GM12878 (cell line): ENCODE measurements at regions not wholly inside any gene's neighbourhood (a gene's known extent, or its start where the extent isn't known, plus 50 kb on each side); places are given as distances from the start of the nearest gene placed in this dataset.

Experiments
- ATAC-seq: fragments of 200-7000 bp; cut with Tn5 transposase; 3 replicates; pipeline ENCODE4 v1.9.1; 2020; ENCODE audit warnings: mild to moderate bottlenecking, moderate library complexity
- BruUV-seq: library from RNA; stranded (reverse); fragments of 400-500 nt; replicated peaks from 2 replicates; lab custom pipeline; 2021; lab: Mats Ljungman, UMichigan
- CTCF ChIA-PET: fragments of 300-600 bp; sonication (Branson Sonifier 250); formaldehyde crosslinking; extraction: SDS; loops from one replicate; lab custom pipeline; 2021; ENCODE audit warnings: inconsistent platforms; lab: Yijun Ruan, JAX
- POLR2A ChIA-PET: fragments of 350-600 bp; formaldehyde crosslinking; extraction: SDS; loops from one replicate; lab custom pipeline; 2021; ENCODE audit warnings: inconsistent platforms; lab: Charles Lee
- RAD21 ChIA-PET: fragments of 300-600 bp; sonication (Branson Sonifier 250); formaldehyde crosslinking; loops from one replicate; lab custom pipeline; 2023; ENCODE audit warnings: antibody characterized with exemption; ENCODE audit not compliant: unreplicated experiment; lab: Charles Lee
- SMC1A ChIA-PET: fragments of 300-600 bp; sonication (Branson Sonifier 250); formaldehyde crosslinking; loops from one replicate; lab custom pipeline; 2023; ENCODE audit not compliant: unreplicated experiment, uncharacterized antibody; lab: Charles Lee
- DNase-seq: peaks from one replicate; pipeline ENCODE4 v3.0.0-alpha.2; 2011; ENCODE audit warnings: low read depth, low spot score
- FAIRE-seq: peaks from 3 replicates; lab custom pipeline; 2011; peaks lifted over from hg19 to GRCh38; lab: Jason Lieb, UNC
- H2AFZ ChIP-seq: 2 replicates; pipeline ENCODE4 v1.6.0; 2011; ENCODE audit warnings: low read depth, low read length, control low read depth; ENCODE audit not compliant: control insufficient read depth
- H3K27ac ChIP-seq: 2 replicates; pipeline ENCODE4 v1.5.1; 2011; ENCODE audit warnings: control low read depth; ENCODE audit not compliant: control insufficient read depth, insufficient read depth
- H3K27me3 ChIP-seq, 2 experiments: replicated peaks in 1 of 2; 2 replicates each; pipeline versions ENCODE4 v1.6.0 to v1.6.1; 2011; ENCODE audit warnings: low read length in 1 of 2; ENCODE audit not compliant: control insufficient read depth in 2 of 2, insufficient read depth in 2 of 2
- H3K36me3 ChIP-seq, 2 experiments: 2 replicates each; pipeline ENCODE4 v1.5.1; 2011; ENCODE audit warnings: low read length in 1 of 2; ENCODE audit not compliant: control insufficient read depth in 2 of 2, insufficient read depth in 2 of 2
- H3K4me1 ChIP-seq: 2 replicates; pipeline ENCODE4 v1.6.1; 2011; ENCODE audit warnings: mild to moderate bottlenecking, low read length, moderate library complexity, mixed read lengths; ENCODE audit not compliant: control insufficient read depth, insufficient read depth
- H3K4me2 ChIP-seq: 2 replicates; pipeline ENCODE4 v1.6.0; 2011; ENCODE audit warnings: control low read depth; ENCODE audit not compliant: control insufficient read depth, insufficient read depth
- H3K4me3 ChIP-seq: fragments of 200-600 bp; sonication (generic); 2 replicates; pipeline ENCODE4 v1.5.1; 2016
- H3K79me2 ChIP-seq: 2 replicates; pipeline ENCODE4 v1.6.0; 2011; ENCODE audit warnings: low read length; ENCODE audit not compliant: control insufficient read depth, insufficient read depth
- H3K9ac ChIP-seq: 2 replicates; pipeline ENCODE4 v1.8.0; 2011; ENCODE audit warnings: low read length, control low read depth, mixed read lengths; ENCODE audit not compliant: control insufficient read depth, insufficient read depth
- H3K9me3 ChIP-seq: replicated peaks from 3 replicates; pipeline ENCODE4 v1.5.1; 2011; ENCODE audit warnings: mild to moderate bottlenecking, low read length; ENCODE audit not compliant: control insufficient read depth, insufficient read depth
- H4K20me1 ChIP-seq: 2 replicates; pipeline ENCODE4 v1.6.0; 2011; ENCODE audit not compliant: control insufficient read depth, insufficient read depth
- ESRRA ChIP-seq: IDR thresholded peaks from 2 replicates; pipeline ENCODE4 v1.6.1; 2012; ENCODE audit warnings: mild to moderate bottlenecking, low read length, improper control_type of control experiment
- POLR2A ChIP-seq: IDR thresholded peaks from 2 replicates; pipeline ENCODE4 v1.6.1; 2011; ENCODE audit warnings: low read depth, mild to moderate bottlenecking, low read length
- YY1 ChIP-seq: IDR thresholded peaks from 2 replicates; pipeline ENCODE4 v1.6.1; 2011; ENCODE audit warnings: low read depth, mild to moderate bottlenecking, low read length
- WGBS: methylation state at CpG from one replicate; pipeline ENCODE4 v1.1.6; 2016; ENCODE audit warnings: low lambda C conversion rate; ENCODE audit not compliant: insufficient replicate concordance, insufficient coverage; ENCODE audit errors: missing lambda C conversion rate; 5-methylcytosine and 5-hydroxymethylcytosine counted together
- in situ Hi-C: fragments of 300-500 bp; cut with MboI; formaldehyde crosslinking; loops from 9 replicates; pipeline ENCODE4 v1.14.3; 2018; ENCODE audit warnings: mixed read lengths
- intact Hi-C: fragments of 100-400 bp; cut with micrococcal nuclease; formaldehyde crosslinking; loops from one replicate; pipeline ENCODE4 v1.14.2; 2022; ENCODE audit not compliant: unreplicated experiment
- TF ChIP-seq, protein P1 (sequence below): fragments of 450-650 bp; formaldehyde crosslinking; IDR thresholded peaks from 2 replicates; pipeline ENCODE4 v1.4.0; 2020; ENCODE audit warnings: mild to moderate bottlenecking, moderate library complexity
- TF ChIP-seq, protein P2 (sequence below): fragments of 450-650 bp; IDR thresholded peaks from 2 replicates; pipeline ENCODE4 v1.6.1; 2017; ENCODE audit warnings: mild to moderate bottlenecking
- TF ChIP-seq, protein P3 (sequence below): fragments of 450-650 bp; IDR thresholded peaks from 2 replicates; pipeline ENCODE4 v1.6.1; 2017; ENCODE audit warnings: mild to moderate bottlenecking, moderate library complexity
- TF ChIP-seq, protein P4 (sequence below): IDR thresholded peaks from 2 replicates; pipeline ENCODE4 v1.6.1; 2011; ENCODE audit warnings: borderline replicate concordance, low read depth, mild to moderate bottlenecking, moderate library complexity, low read length; ENCODE audit not compliant: insufficient read depth, poor library complexity, severe bottlenecking
- TF ChIP-seq, protein P5 (sequence below): fragments of 450-650 bp; IDR thresholded peaks from 2 replicates; pipeline ENCODE4 v1.6.1; 2018; ENCODE audit warnings: borderline replicate concordance, mild to moderate bottlenecking; ENCODE audit not compliant: partially characterized antibody

DNA sequence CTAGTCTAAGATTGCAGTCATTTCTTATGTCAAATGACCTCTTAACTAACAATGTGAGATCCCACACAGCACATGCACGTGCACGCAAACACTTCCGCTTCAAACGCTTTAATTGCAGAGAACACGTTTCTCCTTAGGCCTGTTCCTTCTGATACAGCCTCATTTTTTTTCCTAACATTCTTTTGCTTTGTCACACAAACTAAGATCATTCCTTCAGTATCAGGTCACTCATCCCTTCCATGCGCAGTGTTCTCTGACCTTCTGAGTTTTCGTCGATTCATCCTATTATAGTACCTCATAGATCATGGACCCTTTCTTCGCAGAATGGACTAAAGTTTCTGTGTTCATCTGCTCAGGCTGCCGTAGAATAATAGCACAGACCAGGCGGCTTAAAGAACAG lies 327.1 kb upstream of the CDH19 start:
- no peak overlapping the region for H3K4me3 ChIP-seq
- 49% methylated on average over 11 of the region's 11 CpGs for WGBS
- no peaks in the 10 kb centered on the region for H3K36me3 ChIP-seq
- intact Hi-C loops: no loop called here
- ChIA-PET POLR2A (no interaction called here), SMC1A (no interaction called here), CTCF (no interaction called here)
- no peaks in the 10 kb centered on the region for H3K4me1 ChIP-seq
- no peak for DNase-seq
- H3K79me2 ChIP-seq: no peaks in the 10 kb centered on the region
- H4K20me1 ChIP-seq: no peaks in the 10 kb centered on the region
- H2AFZ ChIP-seq: no peak overlapping the region
- H3K27me3 ChIP-seq: no peaks in the 10 kb centered on the region
- TF ChIP-seq, protein P1, sequence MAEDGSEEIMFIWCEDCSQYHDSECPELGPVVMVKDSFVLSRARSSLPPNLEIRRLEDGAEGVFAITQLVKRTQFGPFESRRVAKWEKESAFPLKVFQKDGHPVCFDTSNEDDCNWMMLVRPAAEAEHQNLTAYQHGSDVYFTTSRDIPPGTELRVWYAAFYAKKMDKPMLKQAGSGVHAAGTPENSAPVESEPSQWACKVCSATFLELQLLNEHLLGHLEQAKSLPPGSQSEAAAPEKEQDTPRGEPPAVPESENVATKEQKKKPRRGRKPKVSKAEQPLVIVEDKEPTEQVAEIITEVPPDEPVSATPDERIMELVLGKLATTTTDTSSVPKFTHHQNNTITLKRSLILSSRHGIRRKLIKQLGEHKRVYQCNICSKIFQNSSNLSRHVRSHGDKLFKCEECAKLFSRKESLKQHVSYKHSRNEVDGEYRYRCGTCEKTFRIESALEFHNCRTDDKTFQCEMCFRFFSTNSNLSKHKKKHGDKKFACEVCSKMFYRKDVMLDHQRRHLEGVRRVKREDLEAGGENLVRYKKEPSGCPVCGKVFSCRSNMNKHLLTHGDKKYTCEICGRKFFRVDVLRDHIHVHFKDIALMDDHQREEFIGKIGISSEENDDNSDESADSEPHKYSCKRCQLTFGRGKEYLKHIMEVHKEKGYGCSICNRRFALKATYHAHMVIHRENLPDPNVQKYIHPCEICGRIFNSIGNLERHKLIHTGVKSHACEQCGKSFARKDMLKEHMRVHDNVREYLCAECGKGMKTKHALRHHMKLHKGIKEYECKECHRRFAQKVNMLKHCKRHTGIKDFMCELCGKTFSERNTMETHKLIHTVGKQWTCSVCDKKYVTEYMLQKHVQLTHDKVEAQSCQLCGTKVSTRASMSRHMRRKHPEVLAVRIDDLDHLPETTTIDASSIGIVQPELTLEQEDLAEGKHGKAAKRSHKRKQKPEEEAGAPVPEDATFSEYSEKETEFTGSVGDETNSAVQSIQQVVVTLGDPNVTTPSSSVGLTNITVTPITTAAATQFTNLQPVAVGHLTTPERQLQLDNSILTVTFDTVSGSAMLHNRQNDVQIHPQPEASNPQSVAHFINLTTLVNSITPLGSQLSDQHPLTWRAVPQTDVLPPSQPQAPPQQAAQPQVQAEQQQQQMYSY: no peak
- no peak for TF ChIP-seq YY1
- TF ChIP-seq, protein P2, sequence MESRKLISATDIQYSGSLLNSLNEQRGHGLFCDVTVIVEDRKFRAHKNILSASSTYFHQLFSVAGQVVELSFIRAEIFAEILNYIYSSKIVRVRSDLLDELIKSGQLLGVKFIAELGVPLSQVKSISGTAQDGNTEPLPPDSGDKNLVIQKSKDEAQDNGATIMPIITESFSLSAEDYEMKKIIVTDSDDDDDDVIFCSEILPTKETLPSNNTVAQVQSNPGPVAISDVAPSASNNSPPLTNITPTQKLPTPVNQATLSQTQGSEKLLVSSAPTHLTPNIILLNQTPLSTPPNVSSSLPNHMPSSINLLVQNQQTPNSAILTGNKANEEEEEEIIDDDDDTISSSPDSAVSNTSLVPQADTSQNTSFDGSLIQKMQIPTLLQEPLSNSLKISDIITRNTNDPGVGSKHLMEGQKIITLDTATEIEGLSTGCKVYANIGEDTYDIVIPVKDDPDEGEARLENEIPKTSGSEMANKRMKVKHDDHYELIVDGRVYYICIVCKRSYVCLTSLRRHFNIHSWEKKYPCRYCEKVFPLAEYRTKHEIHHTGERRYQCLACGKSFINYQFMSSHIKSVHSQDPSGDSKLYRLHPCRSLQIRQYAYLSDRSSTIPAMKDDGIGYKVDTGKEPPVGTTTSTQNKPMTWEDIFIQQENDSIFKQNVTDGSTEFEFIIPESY: no peak
- TF ChIP-seq, protein P3, sequence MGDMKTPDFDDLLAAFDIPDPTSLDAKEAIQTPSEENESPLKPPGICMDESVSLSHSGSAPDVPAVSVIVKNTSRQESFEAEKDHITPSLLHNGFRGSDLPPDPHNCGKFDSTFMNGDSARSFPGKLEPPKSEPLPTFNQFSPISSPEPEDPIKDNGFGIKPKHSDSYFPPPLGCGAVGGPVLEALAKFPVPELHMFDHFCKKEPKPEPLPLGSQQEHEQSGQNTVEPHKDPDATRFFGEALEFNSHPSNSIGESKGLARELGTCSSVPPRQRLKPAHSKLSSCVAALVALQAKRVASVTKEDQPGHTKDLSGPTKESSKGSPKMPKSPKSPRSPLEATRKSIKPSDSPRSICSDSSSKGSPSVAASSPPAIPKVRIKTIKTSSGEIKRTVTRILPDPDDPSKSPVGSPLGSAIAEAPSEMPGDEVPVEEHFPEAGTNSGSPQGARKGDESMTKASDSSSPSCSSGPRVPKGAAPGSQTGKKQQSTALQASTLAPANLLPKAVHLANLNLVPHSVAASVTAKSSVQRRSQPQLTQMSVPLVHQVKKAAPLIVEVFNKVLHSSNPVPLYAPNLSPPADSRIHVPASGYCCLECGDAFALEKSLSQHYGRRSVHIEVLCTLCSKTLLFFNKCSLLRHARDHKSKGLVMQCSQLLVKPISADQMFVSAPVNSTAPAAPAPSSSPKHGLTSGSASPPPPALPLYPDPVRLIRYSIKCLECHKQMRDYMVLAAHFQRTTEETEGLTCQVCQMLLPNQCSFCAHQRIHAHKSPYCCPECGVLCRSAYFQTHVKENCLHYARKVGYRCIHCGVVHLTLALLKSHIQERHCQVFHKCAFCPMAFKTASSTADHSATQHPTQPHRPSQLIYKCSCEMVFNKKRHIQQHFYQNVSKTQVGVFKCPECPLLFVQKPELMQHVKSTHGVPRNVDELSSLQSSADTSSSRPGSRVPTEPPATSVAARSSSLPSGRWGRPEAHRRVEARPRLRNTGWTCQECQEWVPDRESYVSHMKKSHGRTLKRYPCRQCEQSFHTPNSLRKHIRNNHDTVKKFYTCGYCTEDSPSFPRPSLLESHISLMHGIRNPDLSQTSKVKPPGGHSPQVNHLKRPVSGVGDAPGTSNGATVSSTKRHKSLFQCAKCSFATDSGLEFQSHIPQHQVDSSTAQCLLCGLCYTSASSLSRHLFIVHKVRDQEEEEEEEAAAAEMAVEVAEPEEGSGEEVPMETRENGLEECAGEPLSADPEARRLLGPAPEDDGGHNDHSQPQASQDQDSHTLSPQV: no peak
- TF ChIP-seq, protein P4, sequence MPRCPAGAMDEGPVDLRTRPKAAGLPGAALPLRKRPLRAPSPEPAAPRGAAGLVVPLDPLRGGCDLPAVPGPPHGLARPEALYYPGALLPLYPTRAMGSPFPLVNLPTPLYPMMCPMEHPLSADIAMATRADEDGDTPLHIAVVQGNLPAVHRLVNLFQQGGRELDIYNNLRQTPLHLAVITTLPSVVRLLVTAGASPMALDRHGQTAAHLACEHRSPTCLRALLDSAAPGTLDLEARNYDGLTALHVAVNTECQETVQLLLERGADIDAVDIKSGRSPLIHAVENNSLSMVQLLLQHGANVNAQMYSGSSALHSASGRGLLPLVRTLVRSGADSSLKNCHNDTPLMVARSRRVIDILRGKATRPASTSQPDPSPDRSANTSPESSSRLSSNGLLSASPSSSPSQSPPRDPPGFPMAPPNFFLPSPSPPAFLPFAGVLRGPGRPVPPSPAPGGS: no peak
- no peak for TF ChIP-seq POLR2A
- TF ChIP-seq, protein P5, sequence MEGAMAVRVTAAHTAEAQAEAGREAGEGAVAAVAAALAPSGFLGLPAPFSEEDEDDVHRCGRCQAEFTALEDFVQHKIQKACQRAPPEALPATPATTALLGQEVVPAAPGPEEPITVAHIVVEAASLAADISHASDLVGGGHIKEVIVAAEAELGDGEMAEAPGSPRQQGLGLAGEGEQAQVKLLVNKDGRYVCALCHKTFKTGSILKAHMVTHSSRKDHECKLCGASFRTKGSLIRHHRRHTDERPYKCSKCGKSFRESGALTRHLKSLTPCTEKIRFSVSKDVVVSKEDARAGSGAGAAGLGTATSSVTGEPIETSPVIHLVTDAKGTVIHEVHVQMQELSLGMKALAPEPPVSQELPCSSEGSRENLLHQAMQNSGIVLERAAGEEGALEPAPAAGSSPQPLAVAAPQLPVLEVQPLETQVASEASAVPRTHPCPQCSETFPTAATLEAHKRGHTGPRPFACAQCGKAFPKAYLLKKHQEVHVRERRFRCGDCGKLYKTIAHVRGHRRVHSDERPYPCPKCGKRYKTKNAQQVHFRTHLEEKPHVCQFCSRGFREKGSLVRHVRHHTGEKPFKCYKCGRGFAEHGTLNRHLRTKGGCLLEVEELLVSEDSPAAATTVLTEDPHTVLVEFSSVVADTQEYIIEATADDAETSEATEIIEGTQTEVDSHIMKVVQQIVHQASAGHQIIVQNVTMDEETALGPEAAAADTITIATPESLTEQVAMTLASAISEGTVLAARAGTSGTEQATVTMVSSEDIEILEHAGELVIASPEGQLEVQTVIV: no peak
- TF ChIP-seq ESRRA: no peak
- TF ChIP-seq, all 136 proteins: peak for 0
- no peaks in the 10 kb centered on the region for H3K9me3 ChIP-seq
- no peak overlapping the region for H3K4me2 ChIP-seq
- in situ Hi-C loops: no loop called here
- ATAC-seq (no peak), FAIRE-seq (no peak)
- no peak overlapping the region for H3K27ac ChIP-seq
- RAD21 ChIA-PET: no interaction called here
- H3K9ac ChIP-seq: no peak overlapping the region
- no TSS peak for BruUV-seq
